WI38 (cell line): ENCODE measurements at regions not wholly inside any gene's neighbourhood (a gene's known extent, or its start where the extent isn't known, plus 50 kb on each side); places are given as distances from the start of the nearest gene placed in this dataset.
"Not testable (repeated sequence)": the region's sequence is repeated elsewhere in the genome, so short reads cannot be mapped to it uniquely, and the experiment has no call there.

Experiments
- H3K4me3 ChIP-seq: 2 replicates; pipeline ENCODE4 v1.5.1; 2011; ENCODE audit warnings: low read depth, mild to moderate bottlenecking, control low read depth, low read length
- TF ChIP-seq, protein P1 (sequence below): IDR thresholded peaks from 2 replicates; pipeline ENCODE4 v1.5.1; 2012; ENCODE audit warnings: low read depth, mild to moderate bottlenecking, control low read depth, low read length

- H3K4me3 ChIP-seq, result no peak overlapping the region
- TF ChIP-seq, protein P1, sequence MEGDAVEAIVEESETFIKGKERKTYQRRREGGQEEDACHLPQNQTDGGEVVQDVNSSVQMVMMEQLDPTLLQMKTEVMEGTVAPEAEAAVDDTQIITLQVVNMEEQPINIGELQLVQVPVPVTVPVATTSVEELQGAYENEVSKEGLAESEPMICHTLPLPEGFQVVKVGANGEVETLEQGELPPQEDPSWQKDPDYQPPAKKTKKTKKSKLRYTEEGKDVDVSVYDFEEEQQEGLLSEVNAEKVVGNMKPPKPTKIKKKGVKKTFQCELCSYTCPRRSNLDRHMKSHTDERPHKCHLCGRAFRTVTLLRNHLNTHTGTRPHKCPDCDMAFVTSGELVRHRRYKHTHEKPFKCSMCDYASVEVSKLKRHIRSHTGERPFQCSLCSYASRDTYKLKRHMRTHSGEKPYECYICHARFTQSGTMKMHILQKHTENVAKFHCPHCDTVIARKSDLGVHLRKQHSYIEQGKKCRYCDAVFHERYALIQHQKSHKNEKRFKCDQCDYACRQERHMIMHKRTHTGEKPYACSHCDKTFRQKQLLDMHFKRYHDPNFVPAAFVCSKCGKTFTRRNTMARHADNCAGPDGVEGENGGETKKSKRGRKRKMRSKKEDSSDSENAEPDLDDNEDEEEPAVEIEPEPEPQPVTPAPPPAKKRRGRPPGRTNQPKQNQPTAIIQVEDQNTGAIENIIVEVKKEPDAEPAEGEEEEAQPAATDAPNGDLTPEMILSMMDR, result no peak
These were observed 1225.2 kb upstream of the GOT2 start for GRCh38 chr16:59959311-59959710.

DNA sequence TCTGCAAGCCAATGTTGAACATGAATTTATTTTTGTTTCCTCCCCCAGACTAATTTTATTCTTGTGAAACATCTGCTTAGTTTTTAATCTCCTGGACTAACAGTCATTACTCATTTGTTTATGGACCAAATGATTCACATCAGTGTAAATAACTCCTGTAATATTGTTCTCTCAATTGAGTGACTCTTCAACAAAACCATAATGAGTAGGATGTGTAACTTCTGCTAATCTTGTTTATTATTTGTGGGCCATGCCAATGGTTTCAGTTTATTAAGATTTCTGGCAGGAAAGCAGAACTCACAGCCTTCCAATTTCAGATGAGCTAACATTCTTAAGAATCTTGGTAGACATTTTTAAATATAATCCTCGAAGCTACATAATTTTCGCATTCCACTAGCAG lies 1216.3 kb upstream of the GOT2 start:
- TF ChIP-seq, protein P1, result no peak
- no peak overlapping the region for H3K4me3 ChIP-seq

GRCh38 chr16:59944041-59944440 lies 1209.9 kb upstream of the GOT2 start:
- not testable (repeated sequence) for H3K4me3 ChIP-seq

DNA sequence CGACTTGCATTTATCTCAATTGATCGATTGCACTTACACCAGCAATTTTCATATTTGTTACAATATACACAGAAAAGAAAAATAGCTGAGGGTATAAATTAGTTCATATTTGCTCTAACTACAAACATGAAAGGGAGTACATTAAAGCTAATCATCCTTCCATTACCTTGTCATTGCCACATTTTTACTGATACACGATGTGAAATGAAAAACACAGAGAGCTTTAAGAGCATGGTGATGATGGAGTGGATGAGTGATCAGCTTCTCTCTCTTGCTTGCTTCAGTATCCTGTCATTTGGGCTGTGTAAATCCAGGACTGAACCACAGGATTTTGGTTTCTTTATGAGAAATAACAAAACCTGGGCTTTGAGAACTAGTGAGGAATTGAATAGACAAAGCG lies 1207.5 kb upstream of the GOT2 start:
- H3K4me3 ChIP-seq, result no peak overlapping the region
- TF ChIP-seq, protein P1, result no peak

DNA sequence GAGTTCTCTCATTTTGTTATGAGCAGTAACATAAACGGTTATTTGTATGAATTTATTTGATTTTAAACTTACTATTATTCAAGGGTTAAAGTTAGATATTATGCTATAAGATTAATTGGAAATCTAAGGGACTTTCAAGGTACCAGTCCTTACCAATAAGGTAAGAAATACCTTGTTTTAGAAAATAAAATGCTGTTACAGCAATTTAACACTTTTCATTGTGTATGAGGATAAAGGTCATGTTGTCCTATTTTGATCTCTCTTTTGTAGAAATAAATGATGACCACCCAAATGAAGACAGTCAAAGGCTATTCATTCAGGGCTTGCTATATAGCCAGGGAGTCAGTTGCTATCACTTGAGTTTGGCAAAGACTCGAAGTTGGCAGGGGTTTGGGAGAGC lies 1185.9 kb upstream of the GOT2 start:
- TF ChIP-seq, protein P1, result no peak
- H3K4me3 ChIP-seq, result no peak overlapping the region

GRCh38 chr16:59913666-59914065 lies 1179.5 kb upstream of the GOT2 start:
- TF ChIP-seq, protein P1, result no peak
- H3K4me3 ChIP-seq, result no peak overlapping the region

GRCh38 chr16:59909262-59909661 lies 1175.1 kb upstream of the GOT2 start:
- no peak overlapping the region for H3K4me3 ChIP-seq

DNA sequence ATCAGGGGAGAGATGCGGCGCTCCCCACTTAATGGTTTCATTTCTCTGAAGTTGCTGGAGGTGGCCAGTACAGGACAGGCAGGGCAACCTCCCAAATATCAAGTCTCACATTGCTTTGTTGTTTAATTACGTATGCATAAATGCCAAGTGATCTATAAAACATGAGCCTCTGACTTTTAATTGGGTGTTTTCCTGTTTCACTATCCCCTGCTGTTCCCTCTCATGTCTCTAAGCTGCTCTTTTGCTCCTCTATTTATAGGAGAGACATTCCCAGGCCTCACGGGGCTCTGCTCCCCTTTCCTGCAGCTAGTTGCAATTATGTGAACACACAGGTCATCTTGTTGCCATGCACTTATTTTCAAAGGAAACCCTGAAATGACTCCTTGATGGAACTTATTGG lies 1173.5 kb upstream of the GOT2 start:
- no peak overlapping the region for H3K4me3 ChIP-seq
- TF ChIP-seq, protein P1, result no peak

More at GRCh38 chr16:59909262-59909661, 1175.1 kb upstream of the GOT2 start:
- TF ChIP-seq, protein P1, result no peak
